Esophagus squamous epithelium (tissue), 4 donors: ENCODE measurements at regions not wholly inside any gene's neighbourhood (a gene's known extent, or its start where the extent isn't known, plus 50 kb on each side); places are given as distances from the start of the nearest gene placed in this dataset.

ENCODE experiments used
- POLR2A ChIP-seq, 4 donors: fragments of 450-650 bp; IDR thresholded peaks; one replicate each; pipeline ENCODE4 v1.6.1; 2017; ENCODE audit warnings: antibody characterized with exemption in 4 of 4, mild to moderate bottlenecking in 4 of 4, moderate library complexity in 3 of 4
- TF ChIP-seq, protein P1 (sequence below), 6 experiments: fragments of 450-650 bp in 4 of 6; fragments of 200-600 bp in 2 of 6; sonication (generic) in 2 of 6; IDR thresholded peaks; one replicate each; pipeline ENCODE4 v1.5.1; 2016 to 2019; ENCODE audit warnings: antibody characterized with exemption in 6 of 6, mild to moderate bottlenecking in 4 of 6, moderate library complexity in 4 of 6

DNA sequence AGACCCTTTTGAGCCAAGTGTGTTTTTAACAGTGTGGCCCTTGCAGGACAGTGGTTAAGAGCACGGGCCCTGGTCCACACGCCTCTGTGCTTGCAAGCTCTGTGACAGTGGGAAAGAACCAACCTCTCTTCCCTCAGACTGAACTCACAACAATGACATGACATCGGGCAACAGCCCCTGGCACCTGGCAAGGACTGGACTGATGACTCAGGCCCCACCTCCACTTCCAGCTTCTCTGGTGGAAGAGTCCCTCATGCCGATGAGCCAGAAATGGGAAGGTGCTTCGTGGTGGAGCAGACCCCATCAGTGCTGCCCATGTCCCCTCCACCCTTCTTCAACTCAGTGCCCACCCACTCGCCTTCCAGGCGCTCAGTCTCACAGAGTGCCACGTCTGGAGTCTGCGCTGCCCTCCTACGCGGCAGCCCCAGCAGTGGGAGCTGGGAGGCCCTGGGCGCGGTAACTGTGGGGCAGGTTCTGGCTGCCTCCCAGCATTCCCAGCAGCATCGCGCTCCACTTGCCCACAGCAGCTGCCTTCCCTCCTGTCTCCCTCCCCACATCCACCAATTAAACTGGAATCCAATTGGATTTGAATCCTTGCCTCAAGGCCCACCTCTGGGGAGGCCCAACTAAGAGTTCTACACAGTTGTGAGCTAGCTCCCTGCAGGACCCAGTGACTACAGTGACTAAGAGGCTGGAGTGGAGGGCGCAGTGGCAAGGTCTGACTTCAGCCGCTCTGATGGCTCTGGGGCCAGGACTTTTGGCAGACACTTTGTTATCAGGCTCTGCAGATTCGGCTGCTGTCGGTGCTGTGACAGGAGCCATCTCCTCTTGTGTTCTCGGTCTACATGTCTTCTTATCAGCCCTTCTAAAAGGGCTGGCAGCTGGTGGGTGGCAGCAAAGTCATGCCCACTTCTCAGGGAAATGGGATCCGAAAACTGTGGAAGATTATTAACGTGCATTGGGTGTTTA, 156.8 kb upstream of the MLN start:
- TF ChIP-seq, protein P1, sequence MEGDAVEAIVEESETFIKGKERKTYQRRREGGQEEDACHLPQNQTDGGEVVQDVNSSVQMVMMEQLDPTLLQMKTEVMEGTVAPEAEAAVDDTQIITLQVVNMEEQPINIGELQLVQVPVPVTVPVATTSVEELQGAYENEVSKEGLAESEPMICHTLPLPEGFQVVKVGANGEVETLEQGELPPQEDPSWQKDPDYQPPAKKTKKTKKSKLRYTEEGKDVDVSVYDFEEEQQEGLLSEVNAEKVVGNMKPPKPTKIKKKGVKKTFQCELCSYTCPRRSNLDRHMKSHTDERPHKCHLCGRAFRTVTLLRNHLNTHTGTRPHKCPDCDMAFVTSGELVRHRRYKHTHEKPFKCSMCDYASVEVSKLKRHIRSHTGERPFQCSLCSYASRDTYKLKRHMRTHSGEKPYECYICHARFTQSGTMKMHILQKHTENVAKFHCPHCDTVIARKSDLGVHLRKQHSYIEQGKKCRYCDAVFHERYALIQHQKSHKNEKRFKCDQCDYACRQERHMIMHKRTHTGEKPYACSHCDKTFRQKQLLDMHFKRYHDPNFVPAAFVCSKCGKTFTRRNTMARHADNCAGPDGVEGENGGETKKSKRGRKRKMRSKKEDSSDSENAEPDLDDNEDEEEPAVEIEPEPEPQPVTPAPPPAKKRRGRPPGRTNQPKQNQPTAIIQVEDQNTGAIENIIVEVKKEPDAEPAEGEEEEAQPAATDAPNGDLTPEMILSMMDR (IDR thresholded peaks at IDR 0.05) = no peak
- TF ChIP-seq POLR2A (IDR thresholded peaks at IDR 0.05) = no peak
